CD4-positive, alpha-beta memory T cell (primary cell): ENCODE measurements at regions not wholly inside any gene's neighbourhood (a gene's known extent, or its start where the extent isn't known, plus 50 kb on each side); places are given as distances from the start of the nearest gene placed in this dataset.

Experiments
- CTCF ChIA-PET: fragments of 350-600 bp; sonication (Branson Sonifier 250); formaldehyde crosslinking; loops from one replicate; lab custom pipeline; 2021; ENCODE audit warnings: inconsistent platforms; ENCODE audit not compliant: partially characterized antibody; lab: Charles Lee
- POLR2A ChIA-PET: fragments of 350-600 bp; sonication (Branson Sonifier 250); formaldehyde crosslinking; loops from one replicate; lab custom pipeline; 2021; ENCODE audit not compliant: partially characterized antibody; lab: Charles Lee
- DNase-seq, 5 donors: peaks; one replicate each; pipeline versions ENCODE4 v3.0.0 to v3.0.0-alpha.2; 2020 to 2022; ENCODE audit warnings: mixed read lengths in 1 of 5
- H3K27ac ChIP-seq: one replicate; pipeline ENCODE4 v1.7.0; 2013; ENCODE audit warnings: low read depth, low read length
- H3K27me3 ChIP-seq: 2 replicates; pipeline ENCODE4 v1.7.0; 2013; ENCODE audit warnings: mild to moderate bottlenecking, low read length, moderate library complexity; ENCODE audit not compliant: insufficient read depth
- H3K36me3 ChIP-seq: 2 replicates; pipeline ENCODE4 v1.7.0; 2013; ENCODE audit warnings: mild to moderate bottlenecking, low read length, moderate library complexity; ENCODE audit not compliant: insufficient read depth
- H3K4me1 ChIP-seq: 2 replicates; pipeline ENCODE4 v1.7.0; 2013; ENCODE audit warnings: mild to moderate bottlenecking, low read length, moderate library complexity; ENCODE audit not compliant: insufficient read depth
- H3K4me3 ChIP-seq, 2 donors: one replicate each; pipeline ENCODE4 v1.7.0; 2013; ENCODE audit warnings: low read length in 2 of 2, mild to moderate bottlenecking in 1 of 2
- H3K9me3 ChIP-seq, 2 donors: one replicate each; pipeline ENCODE4 v1.7.0; 2013; ENCODE audit warnings: low read length in 2 of 2, control low read depth in 1 of 2; ENCODE audit not compliant: control insufficient read depth in 1 of 2
- H3K27ac Mint-ChIP-seq, 7 donors: one replicate each; pipeline ENCODE4 v1.8.0; 2020 to 2021; ENCODE audit warnings: mixed read lengths in 7 of 7, mild to moderate bottlenecking in 6 of 7, inconsistent platforms in 3 of 7, moderate library complexity in 3 of 7
- H3K27me3 Mint-ChIP-seq, 2 donors: one replicate each; pipeline ENCODE4 v1.8.0; 2020 to 2021; ENCODE audit warnings: mixed read lengths in 2 of 2
- H3K36me3 Mint-ChIP-seq, 2 donors: one replicate each; pipeline ENCODE4 v1.8.0; 2020 to 2021; ENCODE audit warnings: mixed read lengths in 2 of 2, inconsistent platforms in 1 of 2, mild to moderate bottlenecking in 1 of 2
- H3K4me1 Mint-ChIP-seq, 4 donors: one replicate each; pipeline ENCODE4 v1.8.0; 2020 to 2021; ENCODE audit warnings: mixed read lengths in 4 of 4, mild to moderate bottlenecking in 1 of 4
- H3K4me3 Mint-ChIP-seq, 8 donors: one replicate each; pipeline ENCODE4 v1.8.0; 2020 to 2021; ENCODE audit warnings: mixed read lengths in 8 of 8, mild to moderate bottlenecking in 7 of 8, moderate library complexity in 6 of 8, inconsistent platforms in 3 of 8
- H3K9me3 Mint-ChIP-seq, 8 donors: one replicate each; pipeline ENCODE4 v1.8.0; 2020 to 2021; ENCODE audit warnings: mixed read lengths in 8 of 8, mild to moderate bottlenecking in 5 of 8, inconsistent platforms in 3 of 8, moderate library complexity in 1 of 8
- intact Hi-C: fragments of 100-400 bp; cut with micrococcal nuclease; formaldehyde crosslinking; loops from one replicate; pipeline ENCODE4 v1.15.1; 2023

GRCh38 chr4:180962268-180962667, 1280.9 kb upstream of the TENM3 start:
- Histone ChIP-seq H3K27ac (no peak overlapping the region), H3K27me3 (no peaks in the 10 kb centered on the region), H3K4me1 (no peaks in the 10 kb centered on the region), H3K9me3 (no peaks in the 10 kb centered on the region), H3K4me3 (no peak overlapping the region), H3K36me3 (no peaks in the 10 kb centered on the region)
- Mint-ChIP-seq H3K4me3 (no peak overlapping the region), H3K4me1 (no peaks in the 10 kb centered on the region), H3K27me3 (no peaks in the 10 kb centered on the region), H3K9me3 (peaks cover 0 to 5% (median 2%) of the 10 kb centered on the region in 8 donors), H3K27ac (no peak overlapping the region), H3K36me3 (no peaks in the 10 kb centered on the region)
- intact Hi-C loops, result no loop called here
- POLR2A ChIA-PET, result no interaction called here
- no peak for DNase-seq
- CTCF ChIA-PET, result no interaction called here

DNA sequence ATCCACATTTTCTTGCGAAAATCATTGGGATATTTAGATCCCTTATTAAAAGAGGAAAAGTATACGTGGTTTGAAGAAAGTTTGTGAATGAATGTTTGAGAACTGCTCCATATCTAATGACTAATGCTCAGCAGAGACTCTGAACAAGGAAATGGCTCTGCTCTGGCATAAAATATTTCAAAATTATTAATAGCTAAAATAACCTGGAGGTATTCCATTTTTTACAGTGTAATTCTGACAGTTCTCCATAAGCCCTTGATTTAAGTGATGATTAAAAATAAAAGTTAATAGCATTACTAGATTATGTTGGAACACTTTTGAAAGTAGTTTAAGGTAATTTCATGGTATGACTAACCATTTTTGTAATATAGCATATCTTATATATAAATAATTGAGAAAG, 1276.9 kb upstream of the TENM3 start:
- no peaks in the 10 kb centered on the region for H3K36me3 ChIP-seq
- no peak overlapping the region for H3K4me3 Mint-ChIP-seq
- H3K4me1 Mint-ChIP-seq, result no peaks in the 10 kb centered on the region
- H3K27me3 ChIP-seq, result no peaks in the 10 kb centered on the region
- ChIA-PET POLR2A (no interaction called here), CTCF (no interaction called here)
- H3K9me3 ChIP-seq, result no peaks in the 10 kb centered on the region
- no peak overlapping the region for H3K27ac ChIP-seq
- H3K36me3 Mint-ChIP-seq, result no peaks in the 10 kb centered on the region
- intact Hi-C loops, result no loop called here
- no peaks in the 10 kb centered on the region for H3K27me3 Mint-ChIP-seq
- no peak overlapping the region for H3K27ac Mint-ChIP-seq
- H3K9me3 Mint-ChIP-seq, result peaks cover 0 to 11% (median 5%) of the 10 kb centered on the region in 8 donors
- H3K4me1 ChIP-seq, result no peaks in the 10 kb centered on the region
- H3K4me3 ChIP-seq, result no peak overlapping the region
- no peak for DNase-seq

DNA sequence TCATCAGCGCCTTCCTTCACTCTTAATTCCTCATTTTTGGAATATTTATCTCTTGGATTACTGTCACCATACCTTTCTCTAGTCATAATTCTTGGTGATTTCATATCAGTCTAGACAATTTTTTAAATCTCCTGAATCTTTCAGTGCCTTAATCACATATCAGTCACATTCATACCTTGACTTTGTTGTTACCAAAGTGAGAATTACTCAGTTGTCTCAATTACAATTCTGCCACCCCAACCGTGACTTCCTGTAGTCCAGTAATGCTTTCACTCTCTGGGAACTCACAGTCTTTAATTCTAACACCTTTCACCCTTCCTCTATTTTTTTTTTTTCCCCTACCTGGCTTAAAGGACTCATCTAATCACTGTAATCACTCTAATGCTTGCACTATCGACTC, 1275.3 kb upstream of the TENM3 start:
- H3K36me3 Mint-ChIP-seq, result no peaks in the 10 kb centered on the region
- CTCF ChIA-PET, result no interaction called here
- intact Hi-C loops, result no loop called here
- no peak overlapping the region for H3K4me3 Mint-ChIP-seq
- H3K27ac Mint-ChIP-seq, result no peak overlapping the region
- no peak for DNase-seq
- Histone ChIP-seq H3K36me3 (no peaks in the 10 kb centered on the region), H3K27me3 (no peaks in the 10 kb centered on the region), H3K9me3 (no peaks in the 10 kb centered on the region), H3K4me1 (no peaks in the 10 kb centered on the region), H3K27ac (no peak overlapping the region), H3K4me3 (no peak overlapping the region)
- POLR2A ChIA-PET, result no interaction called here
- no peaks in the 10 kb centered on the region for H3K4me1 Mint-ChIP-seq
- no peaks in the 10 kb centered on the region for H3K27me3 Mint-ChIP-seq
- H3K9me3 Mint-ChIP-seq, result peaks cover 2 to 13% (median 3%) of the 10 kb centered on the region in 8 donors

DNA sequence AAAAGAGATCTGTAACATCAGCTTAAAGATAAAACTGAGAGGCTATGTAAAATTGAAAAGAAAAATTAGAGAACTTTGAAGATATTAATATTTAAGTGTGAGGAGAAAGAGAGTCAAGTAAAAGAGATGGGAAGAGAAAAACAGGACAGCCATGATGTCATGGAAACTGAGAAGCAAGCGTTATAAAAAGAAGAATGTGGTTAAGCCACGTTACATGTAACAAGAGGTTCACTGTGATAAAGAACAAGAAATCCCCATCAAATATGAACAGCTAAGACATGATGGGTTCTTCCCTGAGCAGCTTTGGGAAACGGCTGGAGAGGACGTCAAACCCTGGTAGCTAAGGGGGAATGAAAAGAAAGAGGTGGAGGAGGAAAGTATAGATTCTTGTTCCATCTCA, 1269.3 kb upstream of the TENM3 start:
- intact Hi-C loops, result no loop called here
- CTCF ChIA-PET, result no interaction called here
- no peaks in the 10 kb centered on the region for H3K36me3 Mint-ChIP-seq

DNA sequence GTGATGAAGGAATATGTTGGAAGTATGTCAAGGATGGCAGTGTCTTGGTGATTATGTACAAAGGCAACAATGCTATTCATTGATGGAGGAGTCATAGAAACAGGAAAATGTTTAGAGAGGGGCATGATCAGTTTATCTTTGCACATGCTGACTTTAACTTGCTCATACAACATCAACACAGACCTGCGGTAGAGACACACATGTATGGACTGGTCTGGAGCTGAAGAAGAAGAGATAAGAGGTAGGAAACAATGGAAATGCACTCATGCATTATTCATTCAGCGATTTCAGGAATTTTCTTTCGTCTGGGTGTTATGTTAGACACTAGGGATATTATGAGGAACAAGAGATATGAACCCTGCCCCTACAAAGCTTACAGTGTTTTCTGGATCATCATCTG, 1252.3 kb upstream of the TENM3 start:
- Histone ChIP-seq H3K4me1 (no peaks in the 10 kb centered on the region), H3K4me3 (no peak overlapping the region), H3K9me3 (no peaks in the 10 kb centered on the region), H3K27ac (no peak overlapping the region), H3K27me3 (no peaks in the 10 kb centered on the region), H3K36me3 (no peaks in the 10 kb centered on the region)
- no peak for DNase-seq
- no peak overlapping the region for H3K4me3 Mint-ChIP-seq
- CTCF ChIA-PET, result no interaction called here
- H3K4me1 Mint-ChIP-seq, result no peaks in the 10 kb centered on the region
- H3K27ac Mint-ChIP-seq, result no peak overlapping the region
- POLR2A ChIA-PET, result no interaction called here
- no peaks in the 10 kb centered on the region for H3K27me3 Mint-ChIP-seq
- H3K9me3 Mint-ChIP-seq, result peaks cover 0 to 7% (median 3%) of the 10 kb centered on the region in 8 donors
- intact Hi-C loops, result no loop called here
- H3K36me3 Mint-ChIP-seq, result no peaks in the 10 kb centered on the region

More for the DNA sequence above, 1269.3 kb upstream of the TENM3 start:
- Histone ChIP-seq H3K4me3 (no peak overlapping the region), H3K9me3 (no peaks in the 10 kb centered on the region), H3K27me3 (no peaks in the 10 kb centered on the region), H3K27ac (no peak overlapping the region), H3K36me3 (no peaks in the 10 kb centered on the region), H3K4me1 (no peaks in the 10 kb centered on the region)
- Mint-ChIP-seq H3K4me1 (no peaks in the 10 kb centered on the region), H3K27me3 (no peaks in the 10 kb centered on the region), H3K4me3 (no peak overlapping the region), H3K9me3 (peaks cover 0 to 11% (median 3%) of the 10 kb centered on the region in 8 donors), H3K27ac (no peak overlapping the region)
- POLR2A ChIA-PET, result no interaction called here
- no peak for DNase-seq

DNA sequence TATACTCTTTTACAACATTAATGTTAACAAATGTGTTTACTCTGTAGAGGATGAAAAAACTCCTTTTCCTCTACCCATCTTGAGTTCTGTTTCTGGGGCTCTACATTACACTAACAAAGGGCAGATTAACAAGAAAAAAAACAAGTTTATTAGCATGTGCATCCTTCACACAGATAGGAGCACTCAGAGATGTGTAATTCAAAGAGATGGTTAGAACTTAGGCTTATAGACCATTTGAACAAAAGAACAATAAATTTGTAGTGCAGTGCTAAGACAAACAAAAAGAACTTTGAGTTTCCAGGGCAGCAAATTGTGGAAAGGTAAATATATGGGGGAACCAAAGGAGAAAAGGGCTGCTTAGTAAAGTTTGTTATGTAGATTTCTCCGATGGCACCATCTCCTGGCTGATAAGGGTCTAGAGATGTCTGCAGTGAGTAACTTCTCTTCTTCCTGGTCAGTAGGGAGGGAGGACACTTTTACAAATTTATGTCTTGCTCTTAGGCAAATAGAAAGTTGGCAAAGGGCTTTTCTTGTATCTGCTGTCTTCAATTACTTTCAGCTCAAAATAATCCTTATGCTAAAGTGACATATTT, 1249.9 kb upstream of the TENM3 start:
- Mint-ChIP-seq H3K27me3 (no peaks in the 10 kb centered on the region), H3K27ac (no peak overlapping the region), H3K9me3 (peaks cover 0 to 10% (median 3%) of the 10 kb centered on the region in 8 donors), H3K4me1 (no peaks in the 10 kb centered on the region), H3K36me3 (no peaks in the 10 kb centered on the region), H3K4me3 (no peak overlapping the region)
- no peak for DNase-seq
- Histone ChIP-seq H3K27me3 (no peaks in the 10 kb centered on the region), H3K4me1 (no peaks in the 10 kb centered on the region), H3K9me3 (no peaks in the 10 kb centered on the region), H3K36me3 (no peaks in the 10 kb centered on the region), H3K4me3 (no peak overlapping the region), H3K27ac (no peak overlapping the region)
- ChIA-PET CTCF (no interaction called here), POLR2A (no interaction called here)
- intact Hi-C loops, result no loop called here

GRCh38 chr4:180994722-180995121, 1248.5 kb upstream of the TENM3 start:
- intact Hi-C loops, result no loop called here
- no peak for DNase-seq
- Histone ChIP-seq H3K4me3 (no peak overlapping the region), H3K27me3 (no peaks in the 10 kb centered on the region), H3K36me3 (no peaks in the 10 kb centered on the region), H3K9me3 (no peaks in the 10 kb centered on the region), H3K4me1 (no peaks in the 10 kb centered on the region), H3K27ac (no peak overlapping the region)
- Mint-ChIP-seq H3K27ac (no peak overlapping the region), H3K4me3 (no peak overlapping the region), H3K4me1 (no peaks in the 10 kb centered on the region), H3K27me3 (no peaks in the 10 kb centered on the region), H3K36me3 (no peaks in the 10 kb centered on the region), H3K9me3 (peaks cover 0 to 10% (median 3%) of the 10 kb centered on the region in 8 donors)
- ChIA-PET CTCF (no interaction called here), POLR2A (no interaction called here)

DNA sequence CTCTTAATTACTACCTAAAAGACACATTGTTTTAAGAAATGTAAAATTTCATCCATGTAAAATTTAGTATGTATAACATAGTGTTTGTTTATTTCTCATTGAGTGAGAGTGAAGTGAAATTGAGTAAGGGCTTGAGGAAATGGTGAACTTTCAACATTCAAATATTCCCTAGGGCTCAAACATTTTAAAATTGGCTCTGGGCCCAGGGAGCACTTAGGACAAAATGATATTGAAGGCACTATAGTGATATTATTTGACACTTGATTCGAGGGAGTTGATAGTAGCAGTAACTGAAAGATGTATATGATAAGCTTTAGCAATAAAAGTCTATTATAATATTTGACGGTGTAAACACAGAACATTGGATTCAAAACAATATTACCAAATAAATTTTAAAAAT, 1244.0 kb upstream of the TENM3 start:
- Histone ChIP-seq H3K27ac (no peak overlapping the region), H3K27me3 (no peaks in the 10 kb centered on the region), H3K9me3 (no peaks in the 10 kb centered on the region), H3K36me3 (no peaks in the 10 kb centered on the region), H3K4me1 (no peaks in the 10 kb centered on the region), H3K4me3 (no peak overlapping the region)
- Mint-ChIP-seq H3K27ac (no peak overlapping the region), H3K4me1 (no peaks in the 10 kb centered on the region), H3K4me3 (no peak overlapping the region), H3K27me3 (no peaks in the 10 kb centered on the region), H3K36me3 (no peaks in the 10 kb centered on the region), H3K9me3 (peaks cover 0 to 14% (median 7%) of the 10 kb centered on the region in 8 donors)
- intact Hi-C loops, result no loop called here
- ChIA-PET POLR2A (no interaction called here), CTCF (no interaction called here)
- no peak for DNase-seq
